D341Med (cell line): ENCODE measurements at regions not wholly inside any gene's neighbourhood (a gene's known extent, or its start where the extent isn't known, plus 50 kb on each side); places are given as distances from the start of the nearest gene placed in this dataset.
A peak's percentile ranks its signal among the peaks of the same experiment; 100 is the strongest.
"Not testable (repeated sequence)": the region's sequence is repeated elsewhere in the genome, so short reads cannot be mapped to it uniquely, and the experiment has no call there.

Experiments
- DNase-seq: peaks from one replicate; pipeline ENCODE4 v3.0.0; 2012; ENCODE audit warnings: low spot score

- DNase-seq, result peak; percentile 11
Measured at GRCh38 chr22:22057617-22058378, 75.2 kb upstream of the TOP3B start.

GRCh38 chr22:22056809-22057594 is 74.4 kb upstream of the TOP3B start:
- DNase-seq, result not testable (repeated sequence)

DNA sequence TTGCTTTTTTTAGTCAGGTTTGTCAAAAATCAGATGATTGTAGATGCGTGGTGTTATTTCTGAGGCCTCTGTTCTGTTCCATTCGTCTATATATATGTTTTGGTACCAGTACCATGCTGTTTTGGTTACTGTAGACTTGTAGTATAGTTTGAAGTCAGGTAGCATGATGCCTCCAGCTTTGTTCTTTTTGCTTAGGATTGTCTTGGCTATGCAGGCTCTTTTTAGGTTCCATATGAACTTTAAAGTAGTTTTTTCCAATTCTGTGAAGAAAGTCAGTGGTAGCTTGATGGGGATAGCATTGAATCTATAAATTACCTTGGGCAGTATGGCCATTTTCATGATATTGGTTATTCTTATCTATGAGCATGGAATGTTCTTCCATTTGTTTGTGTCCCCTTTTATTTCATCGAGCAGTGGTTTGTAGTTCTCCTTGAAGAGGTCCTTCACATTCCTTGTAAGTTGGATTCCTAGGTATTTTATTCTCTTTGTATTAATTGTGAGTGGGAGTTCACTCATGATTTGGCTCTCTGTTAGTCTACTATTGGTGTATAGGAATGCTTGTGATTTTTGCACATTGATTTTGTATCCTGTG is 70.1 kb upstream of the TOP3B start:
- DNase-seq, result not testable (repeated sequence)

DNA sequence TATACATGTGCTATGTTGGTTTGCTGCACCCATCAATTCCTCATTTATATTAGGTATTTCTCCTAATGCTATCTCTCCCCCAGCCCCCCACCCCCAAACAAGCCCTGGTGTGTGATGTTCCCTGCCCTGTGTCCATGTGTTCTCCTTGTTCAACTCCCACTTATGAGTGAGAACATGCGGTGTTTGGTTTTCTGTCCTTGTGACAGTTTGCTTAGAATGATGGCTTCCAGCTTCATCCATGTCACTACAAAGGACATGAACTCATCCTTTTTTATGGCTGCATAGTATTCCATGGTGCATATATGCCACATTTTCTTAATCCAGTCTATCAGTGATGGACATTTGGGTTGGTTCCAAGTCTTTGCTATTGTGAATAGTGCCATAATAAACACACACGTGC is 68.4 kb upstream of the TOP3B start:
- not testable (repeated sequence) for DNase-seq

- no peak for DNase-seq
Measured at GRCh38 chr22:22050141-22050775, 67.7 kb upstream of the TOP3B start.

DNA sequence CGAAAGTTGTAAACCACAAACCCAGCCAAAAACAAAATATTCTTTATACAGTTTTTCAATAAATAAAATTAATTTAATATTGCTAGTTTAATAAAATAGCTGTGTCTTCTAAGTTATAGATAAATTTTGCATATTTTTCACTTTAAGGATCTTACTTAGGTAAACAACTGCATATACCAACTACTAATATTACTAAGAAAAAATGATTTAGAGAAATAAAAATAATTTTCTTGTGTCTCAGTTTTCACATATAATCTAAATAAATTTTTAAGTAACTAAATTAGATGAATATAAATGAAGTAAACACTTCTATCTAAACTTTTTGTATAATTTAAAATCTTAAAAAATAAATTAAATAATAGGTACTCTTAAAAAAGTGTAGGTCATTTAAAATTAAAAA is 67.1 kb upstream of the TOP3B start:
- DNase-seq, result no peak

DNA sequence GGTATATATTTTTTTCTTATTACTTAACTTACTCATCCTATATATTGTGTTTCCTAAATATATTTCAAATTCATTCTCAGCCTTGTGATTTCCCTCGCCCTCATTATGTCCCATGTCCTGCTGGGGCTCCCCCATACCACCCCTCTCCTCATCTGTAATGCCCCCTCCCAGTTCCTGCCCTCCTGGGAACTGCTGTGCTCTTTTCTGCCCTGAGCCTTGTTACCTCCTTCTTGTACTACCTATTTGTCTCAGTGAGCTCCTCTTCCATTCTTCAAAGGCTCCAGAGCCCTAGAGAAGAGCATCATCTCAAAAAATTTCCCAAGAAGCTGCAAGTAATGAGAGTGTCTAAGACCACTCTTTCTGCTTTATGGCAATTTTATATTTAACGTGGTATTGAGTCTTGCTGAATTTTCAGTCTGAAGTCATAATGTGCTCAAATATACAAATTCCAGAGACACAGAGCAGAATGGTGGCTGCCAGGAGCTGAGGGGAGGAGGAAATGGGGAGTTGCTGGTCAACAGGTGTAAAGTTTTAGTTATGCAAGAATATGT is 66.5 kb upstream of the TOP3B start:
- peak; percentile 18 for DNase-seq

DNA sequence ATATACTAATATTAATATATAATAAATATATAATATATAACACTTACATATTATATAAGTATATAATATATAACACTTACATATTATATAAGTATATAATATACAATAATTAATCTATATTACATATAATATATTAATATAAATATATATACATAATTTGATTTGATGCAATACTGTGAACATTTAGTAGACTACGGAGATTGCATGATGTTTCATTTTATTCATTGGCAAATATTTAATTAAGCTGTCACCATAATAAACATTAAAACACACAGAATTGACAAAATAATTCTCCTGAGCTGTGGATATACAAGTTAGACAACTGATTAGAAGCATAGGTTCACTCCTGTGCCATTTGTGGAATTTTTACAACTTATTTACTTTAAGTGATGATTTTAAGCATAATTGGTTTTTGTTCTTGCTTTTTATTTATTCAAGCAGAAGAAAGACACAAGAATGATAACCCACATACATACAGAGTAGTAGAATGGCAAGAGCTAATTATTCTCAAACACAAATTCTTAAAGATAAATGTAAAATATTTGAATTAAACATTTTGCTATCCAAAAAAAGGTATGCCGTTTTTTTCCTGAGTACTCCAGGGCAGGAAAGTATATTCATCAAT is 65.8 kb upstream of the TOP3B start:
- no peak for DNase-seq

- DNase-seq, result no peak
Measured at GRCh38 chr22:22047776-22048175, 65.2 kb upstream of the TOP3B start.

- no peak for DNase-seq
Measured at GRCh38 chr22:22047266-22047665, 64.7 kb upstream of the TOP3B start.

DNA sequence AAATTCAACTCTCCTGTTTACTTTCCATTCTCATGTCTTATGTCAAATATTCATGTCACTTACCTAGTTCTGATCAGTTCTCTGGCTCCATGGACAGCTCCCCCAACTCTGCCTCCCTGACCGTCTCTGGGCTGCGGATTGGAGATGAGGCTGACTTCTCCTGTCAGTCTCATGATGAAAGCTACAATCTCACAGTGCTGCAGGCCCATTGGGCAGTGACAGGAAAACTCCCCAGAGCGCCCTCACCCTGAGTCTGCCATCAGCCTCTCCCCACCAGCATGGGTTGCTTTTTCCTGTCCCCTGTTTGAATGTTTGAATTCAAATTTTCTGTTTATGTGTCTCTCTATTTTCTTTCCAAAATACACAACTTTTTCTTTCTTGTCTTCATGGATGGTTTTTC is 63.8 kb upstream of the TOP3B start:
- DNase-seq, result no peak

- DNase-seq, result peak; percentile 36
Measured at GRCh38 chr22:22045571-22046335, 63.2 kb upstream of the TOP3B start.

DNA sequence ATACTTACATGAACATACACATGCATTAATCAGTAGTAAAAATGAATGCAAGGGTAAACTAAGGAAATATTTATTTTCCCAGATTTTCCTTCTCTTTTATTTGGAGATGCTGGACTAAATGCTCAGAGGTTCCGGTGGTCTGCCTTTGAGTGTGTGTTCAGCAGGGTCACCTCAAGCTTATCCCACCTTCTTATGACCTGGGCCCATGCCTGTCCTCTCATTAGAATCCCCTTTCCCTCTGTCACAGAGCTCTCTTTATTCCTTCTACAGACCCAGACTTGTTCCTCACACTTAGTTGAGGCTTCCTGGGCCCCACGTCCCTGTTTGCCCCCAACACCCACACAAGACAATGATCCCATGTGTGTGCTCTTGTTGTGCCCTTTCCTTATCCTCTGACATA is 61.6 kb upstream of the TOP3B start:
- DNase-seq, result no peak

GRCh38 chr22:22043296-22044078 is 60.9 kb upstream of the TOP3B start:
- DNase-seq, result peak; percentile 16

GRCh38 chr22:22042599-22043295 is 60.2 kb upstream of the TOP3B start:
- peak; percentile 20 for DNase-seq

- no peak for DNase-seq
Measured at GRCh38 chr22:22042009-22042408, 59.4 kb upstream of the TOP3B start.

DNA sequence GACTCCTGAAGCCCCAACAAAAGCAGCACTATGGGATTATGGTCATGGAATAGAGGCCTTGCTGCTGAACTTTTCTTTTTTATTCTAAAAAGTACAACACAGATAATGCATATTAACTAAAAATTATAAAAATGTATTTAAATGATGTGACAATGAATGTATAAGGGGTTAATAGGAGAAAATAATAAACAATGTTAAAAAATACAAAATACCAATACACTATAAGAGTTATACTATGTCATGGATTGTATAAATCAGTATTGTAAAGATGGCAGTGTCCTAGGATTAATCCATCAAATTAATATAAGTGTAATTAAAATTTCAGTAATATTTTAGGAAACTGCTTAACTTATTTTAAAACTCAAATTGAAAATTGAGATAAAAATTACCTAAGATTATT is 58.3 kb upstream of the TOP3B start:
- DNase-seq, result no peak

DNA sequence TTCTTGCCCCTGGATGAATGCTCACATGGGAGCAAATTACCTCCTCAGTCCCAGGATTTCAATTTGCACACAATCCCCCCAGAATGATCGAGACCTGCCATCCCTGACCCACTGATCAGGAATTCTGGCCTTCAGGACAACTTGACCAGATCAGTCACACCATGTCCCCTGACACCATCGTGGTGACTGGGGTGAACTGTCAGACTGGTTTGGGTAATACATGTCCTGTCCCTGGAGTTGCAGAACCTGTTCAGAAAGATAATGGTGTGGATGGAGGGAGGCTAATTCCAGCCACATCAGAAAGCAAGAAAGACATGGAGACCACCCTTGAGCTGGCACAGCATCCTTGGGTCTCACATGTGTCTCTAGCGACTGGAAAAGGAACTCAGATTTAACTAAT is 57.9 kb upstream of the TOP3B start:
- DNase-seq, result no peak

- DNase-seq, result no peak
Measured at GRCh38 chr22:22039286-22040074, 56.9 kb upstream of the TOP3B start.
